ENCODE measurements at regions not wholly inside any gene's neighbourhood (a gene's known extent, or its start where the extent isn't known, plus 50 kb on each side); places are given as distances from the start of the nearest gene placed in this dataset.
"Not testable (repeated sequence)": the region's sequence is repeated elsewhere in the genome, so short reads cannot be mapped to it uniquely, and the experiment has no call there.

DNA sequence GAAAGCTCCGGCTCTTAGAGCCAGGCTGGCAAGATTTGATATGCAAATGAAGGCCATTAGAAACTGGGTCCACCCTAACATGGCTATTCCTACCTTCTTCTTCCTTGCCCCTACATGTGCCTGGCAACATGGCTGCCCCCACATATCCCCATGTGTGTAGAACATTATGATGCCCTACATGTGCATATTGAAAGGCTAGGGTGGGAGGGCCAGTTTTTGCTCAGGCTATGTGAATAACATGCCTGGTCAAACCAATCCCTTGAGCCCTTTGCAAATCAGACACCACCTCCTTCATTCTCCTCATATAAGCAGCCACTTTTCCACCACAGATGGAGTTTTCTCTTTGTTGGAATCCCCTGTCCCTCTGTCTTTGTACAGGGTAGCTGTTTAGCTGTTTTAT is 303.4 kb downstream of the RPIA start:
- not testable (repeated sequence) for H2AFZ ChIP-seq (ENCODE audit: low read length); H3K27ac ChIP-seq (ENCODE audit: low read depth, low read length); H3K36me3 ChIP-seq (ENCODE audit: insufficient read depth, low read length); H4K20me1 ChIP-seq (ENCODE audit: insufficient read depth, low read length); H3K4me1 ChIP-seq (ENCODE audit: insufficient read depth, low read length); H3K4me3 ChIP-seq (ENCODE audit: insufficient read depth, low read length); DNase-seq (ENCODE audit: insufficient read length, low spot score, missing footprints); H3K79me2 ChIP-seq (ENCODE audit: insufficient read depth, low read length); H3K9me3 ChIP-seq (ENCODE audit: low read depth, low read length); H3K4me2 ChIP-seq (ENCODE audit: insufficient read depth, low read length); H3K27me3 ChIP-seq (ENCODE audit: insufficient read depth, low read length)

- not testable (repeated sequence) for H2AFZ ChIP-seq (ENCODE audit: low read length); H3K27ac ChIP-seq (ENCODE audit: low read depth, low read length); H4K20me1 ChIP-seq (ENCODE audit: insufficient read depth, low read length); H3K4me2 ChIP-seq (ENCODE audit: insufficient read depth, low read length); H3K9me3 ChIP-seq (ENCODE audit: low read depth, low read length); H3K4me1 ChIP-seq (ENCODE audit: insufficient read depth, low read length); H3K4me3 ChIP-seq (ENCODE audit: insufficient read depth, low read length); H3K79me2 ChIP-seq (ENCODE audit: insufficient read depth, low read length); H3K36me3 ChIP-seq (ENCODE audit: insufficient read depth, low read length); DNase-seq (ENCODE audit: insufficient read length, low spot score, missing footprints); H3K27me3 ChIP-seq (ENCODE audit: insufficient read depth, low read length)
These were observed 305.1 kb downstream of the RPIA start for GRCh38 chr2:88996588-88996987.

GRCh38 chr2:88999365-88999764 is 307.9 kb downstream of the RPIA start:
- Histone ChIP-seq H3K4me2 (ENCODE audit: insufficient read depth, low read length) (no peak overlapping the region), H3K9me3 (ENCODE audit: low read depth, low read length) (no peaks in the 10 kb centered on the region), H3K79me2 (ENCODE audit: insufficient read depth, low read length) (no peaks in the 10 kb centered on the region), H3K36me3 (ENCODE audit: insufficient read depth, low read length) (no peaks in the 10 kb centered on the region), H3K4me3 (ENCODE audit: insufficient read depth, low read length) (no peak overlapping the region), H3K4me1 (ENCODE audit: insufficient read depth, low read length) (no peaks in the 10 kb centered on the region), H4K20me1 (ENCODE audit: insufficient read depth, low read length) (no peaks in the 10 kb centered on the region), H3K27me3 (ENCODE audit: insufficient read depth, low read length) (no peaks in the 10 kb centered on the region), H2AFZ (ENCODE audit: low read length) (no peak overlapping the region), H3K27ac (ENCODE audit: low read depth, low read length) (no peak overlapping the region)
- DNase-seq (ENCODE audit: insufficient read length, low spot score, missing footprints): no peak
- TF ChIP-seq, protein P1, sequence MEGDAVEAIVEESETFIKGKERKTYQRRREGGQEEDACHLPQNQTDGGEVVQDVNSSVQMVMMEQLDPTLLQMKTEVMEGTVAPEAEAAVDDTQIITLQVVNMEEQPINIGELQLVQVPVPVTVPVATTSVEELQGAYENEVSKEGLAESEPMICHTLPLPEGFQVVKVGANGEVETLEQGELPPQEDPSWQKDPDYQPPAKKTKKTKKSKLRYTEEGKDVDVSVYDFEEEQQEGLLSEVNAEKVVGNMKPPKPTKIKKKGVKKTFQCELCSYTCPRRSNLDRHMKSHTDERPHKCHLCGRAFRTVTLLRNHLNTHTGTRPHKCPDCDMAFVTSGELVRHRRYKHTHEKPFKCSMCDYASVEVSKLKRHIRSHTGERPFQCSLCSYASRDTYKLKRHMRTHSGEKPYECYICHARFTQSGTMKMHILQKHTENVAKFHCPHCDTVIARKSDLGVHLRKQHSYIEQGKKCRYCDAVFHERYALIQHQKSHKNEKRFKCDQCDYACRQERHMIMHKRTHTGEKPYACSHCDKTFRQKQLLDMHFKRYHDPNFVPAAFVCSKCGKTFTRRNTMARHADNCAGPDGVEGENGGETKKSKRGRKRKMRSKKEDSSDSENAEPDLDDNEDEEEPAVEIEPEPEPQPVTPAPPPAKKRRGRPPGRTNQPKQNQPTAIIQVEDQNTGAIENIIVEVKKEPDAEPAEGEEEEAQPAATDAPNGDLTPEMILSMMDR (IDR thresholded peaks at IDR 0.05; ENCODE audit: extremely low read depth, low read depth, low read length): no peak

DNA sequence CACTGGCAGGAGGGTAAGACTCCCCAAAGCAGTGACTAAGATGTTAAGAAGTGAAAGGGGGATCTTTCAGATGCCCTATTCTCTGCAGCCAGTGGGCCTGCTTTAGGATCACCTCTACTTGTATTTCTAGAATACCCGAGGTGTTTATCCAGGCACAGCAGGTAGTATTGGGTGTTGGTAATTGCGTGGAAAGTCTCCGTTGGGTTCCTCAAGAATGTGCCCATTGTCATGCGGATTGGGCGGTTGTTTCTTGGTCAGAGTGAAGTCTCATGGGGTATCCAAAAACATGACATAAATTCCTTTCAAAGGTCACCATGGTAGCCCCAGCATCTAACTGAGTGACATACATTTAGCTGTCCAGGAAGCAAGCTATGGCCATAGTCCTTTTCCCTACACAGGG is 308.8 kb downstream of the RPIA start:
- H3K4me3 ChIP-seq (ENCODE audit: insufficient read depth, low read length): no peak overlapping the region
- TF ChIP-seq, protein P1 (IDR thresholded peaks at IDR 0.05; ENCODE audit: extremely low read depth, low read depth, low read length): no peak
- no peak overlapping the region for H3K4me2 ChIP-seq (ENCODE audit: insufficient read depth, low read length)
- no peaks in the 10 kb centered on the region for H3K27me3 ChIP-seq (ENCODE audit: insufficient read depth, low read length)
- H2AFZ ChIP-seq (ENCODE audit: low read length): no peak overlapping the region
- H3K79me2 ChIP-seq (ENCODE audit: insufficient read depth, low read length): no peaks in the 10 kb centered on the region
- H3K4me1 ChIP-seq (ENCODE audit: insufficient read depth, low read length): no peaks in the 10 kb centered on the region
- no peaks in the 10 kb centered on the region for H3K36me3 ChIP-seq (ENCODE audit: insufficient read depth, low read length)
- DNase-seq (ENCODE audit: insufficient read length, low spot score, missing footprints): no peak
- no peaks in the 10 kb centered on the region for H3K9me3 ChIP-seq (ENCODE audit: low read depth, low read length)
- H4K20me1 ChIP-seq (ENCODE audit: insufficient read depth, low read length): no peaks in the 10 kb centered on the region
- no peak overlapping the region for H3K27ac ChIP-seq (ENCODE audit: low read depth, low read length)

GRCh38 chr2:89004238-89004637 is 312.8 kb downstream of the RPIA start:
- H3K4me3 ChIP-seq (ENCODE audit: insufficient read depth, low read length); H3K27ac ChIP-seq (ENCODE audit: low read depth, low read length); H3K9me3 ChIP-seq (ENCODE audit: low read depth, low read length): not testable (repeated sequence)

DNA sequence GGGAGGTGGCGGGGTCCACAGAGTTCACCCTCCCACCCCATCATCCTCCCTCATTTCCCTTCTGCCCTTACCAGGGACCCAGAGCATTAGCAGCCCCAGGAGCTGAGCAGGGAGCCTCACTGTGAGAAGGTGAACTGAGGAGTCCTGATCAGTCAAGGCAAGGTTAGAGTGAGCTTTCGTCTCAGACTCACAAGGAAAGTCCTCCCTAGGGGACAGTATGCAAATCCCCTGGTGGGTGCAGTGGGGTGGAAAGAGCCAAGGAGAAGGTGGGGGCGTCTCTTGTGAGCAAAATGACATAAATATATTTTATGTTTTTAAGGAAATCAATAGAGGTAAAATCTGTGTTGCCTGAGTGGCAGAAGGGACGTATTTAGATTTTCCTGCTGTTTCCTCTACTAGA is 329.1 kb downstream of the RPIA start:
- H3K27me3 ChIP-seq (ENCODE audit: insufficient read depth, low read length); H3K9me3 ChIP-seq (ENCODE audit: low read depth, low read length); DNase-seq (ENCODE audit: insufficient read length, low spot score, missing footprints); H3K79me2 ChIP-seq (ENCODE audit: insufficient read depth, low read length); H3K36me3 ChIP-seq (ENCODE audit: insufficient read depth, low read length); H3K4me1 ChIP-seq (ENCODE audit: insufficient read depth, low read length); H3K4me3 ChIP-seq (ENCODE audit: insufficient read depth, low read length); H3K4me2 ChIP-seq (ENCODE audit: insufficient read depth, low read length); H3K27ac ChIP-seq (ENCODE audit: low read depth, low read length); H4K20me1 ChIP-seq (ENCODE audit: insufficient read depth, low read length); H2AFZ ChIP-seq (ENCODE audit: low read length): not testable (repeated sequence)

More at GRCh38 chr2:89004238-89004637, 312.8 kb downstream of the RPIA start:
- not testable (repeated sequence) for H3K4me1 ChIP-seq (ENCODE audit: insufficient read depth, low read length); H3K36me3 ChIP-seq (ENCODE audit: insufficient read depth, low read length); H2AFZ ChIP-seq (ENCODE audit: low read length); H3K27me3 ChIP-seq (ENCODE audit: insufficient read depth, low read length); H4K20me1 ChIP-seq (ENCODE audit: insufficient read depth, low read length); H3K79me2 ChIP-seq (ENCODE audit: insufficient read depth, low read length); H3K4me2 ChIP-seq (ENCODE audit: insufficient read depth, low read length)
- DNase-seq (ENCODE audit: insufficient read length, low spot score, missing footprints): peak; percentile 14

DNA sequence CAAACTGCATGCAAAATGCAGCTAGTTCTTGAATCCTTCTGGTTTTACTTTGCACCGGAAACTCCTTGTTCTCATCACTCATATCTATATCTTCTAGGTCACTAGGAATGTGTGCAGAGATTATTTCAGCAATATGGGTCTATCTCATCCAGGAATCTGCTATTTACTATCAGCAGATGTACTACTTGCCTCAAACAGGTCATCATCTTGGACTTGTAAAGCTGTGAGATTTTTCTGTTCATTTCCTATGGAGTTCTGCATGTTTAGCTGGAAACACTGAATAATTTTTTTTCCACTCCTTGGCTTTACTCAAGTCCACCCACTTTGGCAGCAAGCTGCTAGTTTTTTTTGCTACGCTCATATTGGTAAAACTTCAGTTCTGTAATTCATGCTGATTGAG is 334.8 kb downstream of the RPIA start:
- not testable (repeated sequence) for H3K9me3 ChIP-seq (ENCODE audit: low read depth, low read length); H3K79me2 ChIP-seq (ENCODE audit: insufficient read depth, low read length); H3K4me2 ChIP-seq (ENCODE audit: insufficient read depth, low read length); H3K27ac ChIP-seq (ENCODE audit: low read depth, low read length); DNase-seq (ENCODE audit: insufficient read length, low spot score, missing footprints); H2AFZ ChIP-seq (ENCODE audit: low read length); H3K36me3 ChIP-seq (ENCODE audit: insufficient read depth, low read length); H4K20me1 ChIP-seq (ENCODE audit: insufficient read depth, low read length); H3K27me3 ChIP-seq (ENCODE audit: insufficient read depth, low read length); H3K4me3 ChIP-seq (ENCODE audit: insufficient read depth, low read length); H3K4me1 ChIP-seq (ENCODE audit: insufficient read depth, low read length)

- H3K36me3 ChIP-seq (ENCODE audit: insufficient read depth, low read length); H4K20me1 ChIP-seq (ENCODE audit: insufficient read depth, low read length); H3K9me3 ChIP-seq (ENCODE audit: low read depth, low read length); DNase-seq (ENCODE audit: insufficient read length, low spot score, missing footprints); H3K4me1 ChIP-seq (ENCODE audit: insufficient read depth, low read length); H3K4me2 ChIP-seq (ENCODE audit: insufficient read depth, low read length); H3K27me3 ChIP-seq (ENCODE audit: insufficient read depth, low read length); H3K4me3 ChIP-seq (ENCODE audit: insufficient read depth, low read length); H3K79me2 ChIP-seq (ENCODE audit: insufficient read depth, low read length); H3K27ac ChIP-seq (ENCODE audit: low read depth, low read length); H2AFZ ChIP-seq (ENCODE audit: low read length): not testable (repeated sequence)
These were observed 335.6 kb downstream of the RPIA start for GRCh38 chr2:89027115-89027514.
